ENCODE measurements at regions not wholly inside any gene's neighbourhood (a gene's known extent, or its start where the extent isn't known, plus 50 kb on each side); places are given as distances from the start of the nearest gene placed in this dataset.

GRCh38 chr2:128373451-128374000, 54.9 kb upstream of the HS6ST1 start:
- Histone ChIP-seq H3K9me2 (no peaks in the 10 kb centered on the region), H3K27me3 (ENCODE audit: insufficient read depth) (no peaks in the 10 kb centered on the region), H4K20me1 (ENCODE audit: insufficient read depth) (no peaks in the 10 kb centered on the region), H2AFZ (ENCODE audit: low read depth) (no peak overlapping the region), H3K4me1 (ENCODE audit: control insufficient read depth in 1 of 2, insufficient read depth in 2 of 2, low read depth in 1 of 2, low read length in 1 of 2) (peaks cover 0 to 22% of the 10 kb centered on the region in 2 experiments; a peak in 1 of 4 replicates), H3K79me2 (ENCODE audit: insufficient read depth) (no peaks in the 10 kb centered on the region), H3F3A (replicated peaks; ENCODE audit: insufficient read depth) (no peaks in the 10 kb centered on the region), H3K27ac (ENCODE audit: low read depth in 2 of 2, low read length in 1 of 2) (no peak overlapping the region), H3K4me3 (ENCODE audit: low read depth in 2 of 2, low read length in 1 of 2) (no peak overlapping the region), H3K4me2 (no peak overlapping the region), H3K9me3 (no peaks in the 10 kb centered on the region), H3K9ac (no peak overlapping the region), H3K36me3 (replicated peaks in 1 of 2; ENCODE audit: control insufficient read depth in 1 of 2, insufficient read depth in 2 of 2, low read length in 1 of 2) (no peaks in the 10 kb centered on the region)
- no peak for DNase-seq
- no peak for TF ChIP-seq USF2 (IDR thresholded peaks at IDR 0.05; ENCODE audit: borderline replicate concordance, low read depth, low read length)
- no peak for TF ChIP-seq MXI1 (IDR thresholded peaks at IDR 0.05; ENCODE audit: low read depth, low read length)
- TF ChIP-seq FOXJ3 (CRISPR knock-in tag; IDR thresholded peaks at IDR 0.05) = no peak
- TF ChIP-seq NFIC (IDR thresholded peaks at IDR 0.05; ENCODE audit: borderline replicate concordance) = no peak
- no peak for TF ChIP-seq USF1 (IDR thresholded peaks at IDR 0.05; ENCODE audit: borderline replicate concordance, low read depth)
- TF ChIP-seq PBX3 (IDR thresholded peaks at IDR 0.05) = no peak
- no peak for TF ChIP-seq SIN3A (IDR thresholded peaks at IDR 0.05; ENCODE audit: borderline replicate concordance, low read depth, low read length)
- TF ChIP-seq GATA2 (CRISPR knock-in tag; IDR thresholded peaks at IDR 0.05) = no peak
- no peak for TF ChIP-seq RAD21 (IDR thresholded peaks at IDR 0.05; ENCODE audit: low read length)
- no peak for TF ChIP-seq ZBTB33 (IDR thresholded peaks at IDR 0.05; ENCODE audit: borderline replicate concordance, low read depth)
- no peak for TF ChIP-seq TAF1 (IDR thresholded peaks at IDR 0.05; ENCODE audit: borderline replicate concordance, low read depth, low read length)
- TF ChIP-seq GABPA (IDR thresholded peaks at IDR 0.05; ENCODE audit: low read depth) = no peak
- no peak for TF ChIP-seq RFX5 (IDR thresholded peaks at IDR 0.05; ENCODE audit: low read length)
- CTCF ChIA-PET = no interaction called here
- WGBS (ENCODE audit: low lambda C conversion rate) = 75% methylated on average over 10 of the region's 10 CpGs
- POLR2A ChIA-PET = no interaction called here

Measured in SK-N-SH (cell line).